ENCODE measurements at regions not wholly inside any gene's neighbourhood (a gene's known extent, or its start where the extent isn't known, plus 50 kb on each side); places are given as distances from the start of the nearest gene placed in this dataset.

GRCh38 chr1:55588309-55588708 is 373.1 kb upstream of the USP24 start:
- no peak for DNase-seq

GRCh38 chr1:55586771-55587170 is 371.6 kb upstream of the USP24 start:
- no peak for DNase-seq

GRCh38 chr1:55585402-55585792 is 370.2 kb upstream of the USP24 start:
- no peak for DNase-seq

- DNase-seq = peak; percentile 8
Observed at GRCh38 chr1:55584526-55585401, 369.6 kb upstream of the USP24 start.

GRCh38 chr1:55582084-55582483 is 366.9 kb upstream of the USP24 start:
- no peak for DNase-seq

- no peak for DNase-seq
Observed at GRCh38 chr1:55580845-55581332, 365.7 kb upstream of the USP24 start.

GRCh38 chr1:55579332-55580001 is 364.3 kb upstream of the USP24 start:
- DNase-seq = no peak

- no peak for DNase-seq
Observed at GRCh38 chr1:55578646-55579045, 363.5 kb upstream of the USP24 start.

GRCh38 chr1:55575571-55576279 is 360.6 kb upstream of the USP24 start:
- no peak for DNase-seq

- no peak for DNase-seq
Observed at GRCh38 chr1:55574691-55575225, 359.6 kb upstream of the USP24 start.

- no peak for DNase-seq
Observed at GRCh38 chr1:55572878-55573734, 357.9 kb upstream of the USP24 start.

- DNase-seq = no peak
Observed at GRCh38 chr1:55571767-55572166, 356.6 kb upstream of the USP24 start.

GRCh38 chr1:55569417-55569816 is 354.3 kb upstream of the USP24 start:
- DNase-seq = no peak

- DNase-seq = no peak
Observed at GRCh38 chr1:55568732-55569131, 353.6 kb upstream of the USP24 start.

- DNase-seq = no peak
Observed at GRCh38 chr1:55560266-55560665, 345.1 kb upstream of the USP24 start.

- no peak for DNase-seq
Observed at GRCh38 chr1:55559842-55560241, 344.7 kb upstream of the USP24 start.

- no peak for DNase-seq
Observed at GRCh38 chr1:55559161-55559611, 344.0 kb upstream of the USP24 start.

- DNase-seq = no peak
Observed at GRCh38 chr1:55558515-55558914, 343.4 kb upstream of the USP24 start.

- no peak for DNase-seq
Observed at GRCh38 chr1:55555956-55556725, 341.0 kb upstream of the USP24 start.

GRCh38 chr1:55554611-55555010 is 339.4 kb upstream of the USP24 start:
- DNase-seq = no peak

- DNase-seq = no peak
Observed at GRCh38 chr1:55552636-55553035, 337.5 kb upstream of the USP24 start.

Data from NCI-H69 (cell line).